ENCODE measurements at regions not wholly inside any gene's neighbourhood (a gene's known extent, or its start where the extent isn't known, plus 50 kb on each side); places are given as distances from the start of the nearest gene placed in this dataset.
A peak's percentile ranks its signal among the peaks of the same experiment; 100 is the strongest.
"Not testable (repeated sequence)": the region's sequence is repeated elsewhere in the genome, so short reads cannot be mapped to it uniquely, and the experiment has no call there.

- DNase-seq (ENCODE audit: low read depth, low spot score) = no peak
Measured at GRCh38 chr3:194249323-194250097, 101.6 kb downstream of the CPN2 start.

DNA sequence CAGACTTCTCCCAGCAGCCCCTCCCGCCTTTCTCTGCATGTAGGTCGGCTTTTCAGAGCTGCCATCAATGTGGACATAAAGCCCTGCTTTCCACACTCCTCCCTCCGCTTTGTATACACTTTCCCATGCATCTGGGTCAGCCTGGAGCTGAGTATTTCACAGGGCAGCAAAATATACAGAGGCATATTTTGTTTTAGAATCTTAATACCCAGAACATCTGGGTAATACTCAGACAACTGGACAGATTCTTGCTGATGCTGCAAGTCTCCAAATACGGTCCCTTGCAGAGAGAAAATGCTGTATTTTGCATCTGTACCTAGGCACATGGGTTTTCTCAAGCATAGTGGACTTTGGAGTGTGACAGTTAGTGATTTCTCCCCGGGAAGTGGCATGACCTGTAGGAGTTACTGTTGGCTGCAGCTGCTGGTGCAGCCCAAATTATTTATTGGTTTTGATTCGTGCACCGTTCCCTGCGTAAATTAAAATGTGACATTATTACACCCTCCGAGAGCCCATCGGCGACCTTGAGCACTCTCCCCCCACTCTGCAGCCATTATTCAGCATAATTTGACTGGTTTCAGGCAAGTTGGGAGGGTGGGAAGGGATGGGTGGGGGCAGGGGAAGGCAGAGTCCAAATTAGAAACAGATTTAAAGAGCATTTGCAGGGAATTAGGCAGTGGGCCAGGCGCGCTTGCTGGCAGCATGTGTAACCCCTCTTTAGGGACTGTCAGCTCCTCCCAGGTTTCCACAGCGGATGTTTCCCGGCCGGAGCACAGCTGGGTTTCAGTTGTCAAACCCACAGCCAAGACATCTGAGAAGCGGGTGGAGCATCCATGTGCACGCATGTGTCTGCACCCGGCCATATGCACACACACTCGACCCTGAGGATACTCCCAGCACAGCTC lies 100.8 kb downstream of the CPN2 start:
- no peak for DNase-seq (ENCODE audit: low read depth, low spot score)

DNA sequence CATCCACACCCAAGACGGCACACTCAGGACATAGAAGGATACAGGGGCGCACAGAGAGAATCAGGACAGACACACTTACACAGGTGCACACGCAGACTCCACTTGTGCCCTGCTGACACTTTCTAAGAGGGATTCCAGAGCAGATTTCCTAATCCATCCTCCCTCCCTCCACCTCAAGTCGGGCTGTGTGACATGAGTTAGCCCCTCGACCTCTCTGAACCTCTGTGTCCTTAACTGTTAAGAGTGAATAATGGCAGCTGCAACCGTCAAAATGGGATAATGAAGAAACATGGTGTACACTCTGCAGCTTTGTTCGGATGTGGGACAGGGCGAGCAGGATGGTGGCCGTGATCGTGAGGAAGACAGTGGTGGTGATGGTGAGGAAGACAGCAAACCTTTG lies 100.1 kb downstream of the CPN2 start:
- DNase-seq (ENCODE audit: low read depth, low spot score) = no peak

DNA sequence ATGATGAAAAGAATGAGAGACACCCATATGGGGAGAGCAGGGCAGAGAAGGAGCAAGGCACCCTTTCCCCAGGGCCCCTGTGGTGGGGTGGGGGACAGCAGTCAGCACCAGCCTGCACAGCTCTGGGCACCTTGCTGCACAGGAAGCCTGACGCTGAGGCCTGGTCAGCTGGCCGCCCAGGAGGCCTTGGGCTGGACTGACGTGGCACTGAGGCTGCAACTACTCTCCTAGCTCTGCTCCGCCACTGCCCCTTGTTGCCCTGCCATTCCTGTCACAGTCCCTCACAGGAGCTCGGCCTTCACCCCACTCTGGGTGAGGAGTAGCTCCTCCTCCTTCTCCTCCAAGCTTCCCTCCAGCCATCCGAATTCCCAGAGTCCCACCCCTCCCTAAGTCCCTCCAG lies 99.7 kb downstream of the CPN2 start:
- DNase-seq (ENCODE audit: low read depth, low spot score) = no peak

DNA sequence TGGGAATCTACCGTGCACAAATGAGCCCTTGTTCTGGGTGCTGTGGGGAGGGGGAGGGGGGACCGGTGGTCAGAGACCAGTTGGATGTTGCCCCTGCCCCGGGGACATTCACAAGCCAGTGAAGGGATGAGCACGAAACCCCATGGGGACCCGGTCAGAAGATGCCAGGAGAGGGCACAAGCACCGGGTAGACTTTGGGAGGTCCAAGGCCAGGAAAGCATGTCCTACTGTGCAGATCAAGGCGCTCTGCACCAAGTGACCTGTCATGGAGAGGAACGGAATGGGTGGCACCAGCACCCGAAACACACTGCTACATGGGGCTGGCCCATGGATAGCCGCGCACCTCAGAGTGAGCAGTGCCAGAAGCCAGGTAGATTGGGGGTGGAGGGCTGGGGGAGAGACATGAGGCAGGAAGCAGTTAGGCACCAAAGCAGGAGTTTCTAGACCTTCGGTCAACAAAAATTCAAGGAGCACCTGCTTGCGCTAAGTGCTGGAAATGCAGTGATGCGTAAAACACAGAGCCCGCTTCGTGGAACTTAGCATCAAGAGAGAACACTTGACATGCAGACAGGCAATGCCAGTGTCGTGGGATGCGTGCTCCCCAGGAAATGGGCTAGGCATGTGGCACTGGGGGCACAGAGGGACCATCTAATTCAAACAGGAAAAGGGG lies 99.1 kb downstream of the CPN2 start:
- no peak for DNase-seq (ENCODE audit: low read depth, low spot score)

- no peak for DNase-seq (ENCODE audit: low read depth, low spot score)
Measured at GRCh38 chr3:194253270-194253669, 97.9 kb downstream of the CPN2 start.

DNA sequence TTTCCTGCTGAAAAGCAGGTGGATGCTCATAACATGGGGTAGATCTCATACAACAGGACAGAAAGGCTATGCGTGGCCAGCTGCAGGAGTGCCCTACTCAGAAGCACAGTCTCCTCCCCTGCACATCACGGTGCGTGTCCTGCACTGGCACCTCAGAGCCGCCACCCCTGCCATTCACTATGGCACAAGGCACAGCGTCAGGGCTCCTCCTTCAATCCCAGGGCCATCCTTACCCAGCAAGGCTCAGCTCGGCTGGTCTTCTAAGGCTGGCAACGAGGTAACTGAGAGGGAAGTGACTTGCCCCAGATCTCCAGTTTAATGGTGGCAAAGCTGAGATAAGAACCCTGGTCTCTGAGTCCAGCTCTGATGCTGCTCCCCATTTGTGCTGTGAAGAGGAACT lies 97.1 kb downstream of the CPN2 start:
- DNase-seq (ENCODE audit: low read depth, low spot score) = no peak

GRCh38 chr3:194255252-194256039 lies 95.7 kb downstream of the CPN2 start:
- peak; percentile 70 for DNase-seq (ENCODE audit: low read depth, low spot score)

- DNase-seq (ENCODE audit: low read depth, low spot score) = no peak
Measured at GRCh38 chr3:194256040-194256945, 94.8 kb downstream of the CPN2 start.

DNA sequence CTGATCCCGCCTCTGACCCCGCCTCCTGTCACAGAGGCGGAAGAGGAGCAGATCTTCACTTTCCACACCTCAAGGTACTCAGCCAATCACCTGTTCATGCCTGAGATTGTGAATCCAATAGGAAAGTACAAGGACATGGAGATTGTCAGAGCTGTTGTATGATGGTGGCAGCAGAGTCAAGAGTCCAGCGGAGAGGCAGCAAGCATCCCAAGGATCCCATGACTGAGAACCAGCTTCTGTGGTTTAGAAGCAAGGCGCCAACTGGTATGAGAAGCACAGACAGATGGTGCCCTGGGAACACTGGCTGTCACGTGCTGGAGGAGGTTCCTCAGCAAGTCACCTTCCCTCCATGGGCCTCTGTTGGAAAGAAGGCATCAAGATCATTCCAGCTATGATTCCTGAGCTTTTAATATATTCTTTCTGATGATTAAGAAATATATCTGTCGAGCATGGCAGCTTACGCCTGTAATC lies 93.9 kb downstream of the CPN2 start:
- no peak for DNase-seq (ENCODE audit: low read depth, low spot score)

DNA sequence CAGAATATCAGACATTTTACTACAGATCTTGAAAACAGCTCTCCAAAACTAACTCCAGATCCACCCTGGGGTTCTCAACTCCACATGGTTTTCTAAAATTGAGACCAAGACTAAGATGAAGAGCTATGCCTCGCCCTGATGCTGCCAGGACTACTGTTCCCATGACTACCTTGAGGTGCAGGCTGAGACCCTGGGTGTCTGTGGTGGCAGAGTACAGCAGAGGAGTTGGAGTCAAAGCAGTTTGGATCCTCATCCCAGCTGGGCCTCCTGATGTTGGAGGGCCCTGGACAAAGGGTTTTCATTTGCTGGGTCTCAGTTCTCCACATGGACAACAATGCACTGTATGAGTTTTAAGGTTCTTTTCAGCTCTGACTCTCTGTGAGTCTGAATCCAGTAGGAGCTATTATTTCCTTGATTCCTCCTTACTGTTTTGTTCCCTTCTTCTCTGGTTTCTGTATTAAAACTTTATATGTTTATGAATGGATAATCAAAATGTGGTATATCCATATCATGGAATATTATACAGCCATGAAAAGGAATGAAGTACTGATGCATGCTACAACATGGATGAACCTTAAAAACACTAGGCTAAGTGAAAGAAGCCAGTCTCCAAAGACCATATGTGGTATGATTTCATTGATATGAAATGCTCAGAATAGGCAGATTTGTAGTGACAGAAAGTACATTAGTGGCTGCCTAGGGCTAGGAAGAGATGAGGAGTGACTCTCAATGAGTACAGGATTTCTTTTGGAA lies 93.0 kb downstream of the CPN2 start:
- DNase-seq (ENCODE audit: low read depth, low spot score) = no peak

GRCh38 chr3:194259982-194260766 lies 91.0 kb downstream of the CPN2 start:
- DNase-seq (ENCODE audit: low read depth, low spot score) = no peak

DNA sequence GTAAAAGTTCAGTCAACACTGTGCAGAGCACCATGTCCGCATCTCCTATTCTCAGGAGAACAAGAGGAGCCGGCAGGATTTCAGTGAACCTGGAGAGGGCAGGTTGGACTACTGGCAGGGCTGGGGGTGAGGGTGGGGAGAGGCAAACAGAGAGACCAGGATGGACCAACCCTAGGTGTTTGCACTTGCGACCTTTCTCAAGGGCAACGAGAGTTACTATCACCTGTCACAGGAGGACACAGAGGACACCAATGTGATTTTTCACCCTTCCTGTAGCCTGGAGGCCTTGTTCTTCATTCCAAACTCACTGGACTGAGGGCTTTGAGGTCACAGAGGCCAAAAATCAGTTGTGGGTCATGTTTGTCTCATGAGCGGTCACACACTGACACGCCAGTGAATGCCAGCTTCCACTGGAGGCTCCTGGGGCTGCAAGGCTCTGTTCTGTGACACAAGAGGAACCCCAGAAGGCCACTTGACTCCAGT lies 89.5 kb downstream of the CPN2 start:
- DNase-seq (ENCODE audit: low read depth, low spot score) = no peak

DNA sequence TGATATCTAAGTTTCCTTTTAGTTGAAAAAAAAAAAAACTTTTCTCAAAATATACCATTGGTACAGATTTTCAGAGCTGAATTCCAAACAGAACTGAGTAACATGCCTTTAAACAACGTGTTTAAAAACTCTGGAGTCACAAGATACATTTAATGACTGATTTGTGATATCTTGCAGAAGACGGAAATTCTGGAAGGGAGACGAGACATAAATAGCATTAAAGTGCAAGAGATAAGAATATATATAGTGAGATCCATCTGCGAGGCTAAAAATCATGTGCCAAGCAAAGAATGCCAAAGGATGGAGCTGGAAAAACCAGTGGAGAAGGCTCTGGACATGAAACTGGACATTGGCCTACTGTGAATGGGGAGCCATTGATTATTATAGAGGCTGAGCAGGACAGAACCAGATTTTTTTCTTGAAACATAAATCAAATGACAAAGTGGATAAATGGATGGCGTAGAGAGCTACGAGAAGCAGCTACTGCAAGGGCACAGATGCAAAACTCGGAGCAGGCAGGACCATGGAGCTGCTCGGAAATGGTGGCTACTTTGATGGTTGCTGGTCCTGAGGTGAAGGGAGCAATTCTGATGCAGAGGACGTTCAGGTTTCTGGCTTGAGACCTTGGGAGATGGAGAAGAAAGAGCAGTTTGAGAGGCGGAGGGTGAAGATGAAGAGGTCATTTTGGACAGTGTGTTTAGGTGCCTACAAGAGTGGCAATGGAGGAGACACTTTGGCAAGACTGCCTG lies 88.8 kb downstream of the CPN2 start:
- no peak for DNase-seq (ENCODE audit: low read depth, low spot score)

GRCh38 chr3:194262925-194263305 lies 88.2 kb downstream of the CPN2 start:
- DNase-seq (ENCODE audit: low read depth, low spot score) = no peak

- DNase-seq (ENCODE audit: low read depth, low spot score) = not testable (repeated sequence)
Measured at GRCh38 chr3:194264631-194265504, 86.3 kb downstream of the CPN2 start.

DNA sequence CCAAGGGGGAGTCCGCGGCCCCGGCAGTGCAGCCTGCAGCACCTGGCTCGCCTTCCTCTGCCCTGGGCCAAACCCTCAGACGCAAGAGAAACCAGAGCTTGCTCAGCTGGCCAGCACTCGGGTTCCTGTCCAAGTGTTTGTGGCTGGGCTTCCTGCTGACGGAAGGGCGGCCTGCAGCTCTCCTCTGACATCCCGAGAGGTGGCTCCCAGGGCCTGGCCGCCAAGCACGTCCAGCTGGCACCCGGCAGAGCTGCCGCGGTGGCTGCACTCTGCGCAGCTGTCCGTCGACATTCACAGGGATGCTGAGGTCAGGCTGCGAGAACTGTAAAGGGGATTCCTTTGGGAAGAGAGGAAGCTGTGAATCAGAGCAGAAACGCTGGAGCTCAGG lies 85.6 kb downstream of the CPN2 start:
- DNase-seq (ENCODE audit: low read depth, low spot score) = peak; percentile 59
